SW480 (cell line): ENCODE measurements at regions not wholly inside any gene's neighbourhood (a gene's known extent, or its start where the extent isn't known, plus 50 kb on each side); places are given as distances from the start of the nearest gene placed in this dataset.
A peak's percentile ranks its signal among the peaks of the same experiment; 100 is the strongest.

ENCODE experiments used
- DNase-seq: peaks from one replicate; pipeline ENCODE4 v3.0.0-alpha.2; 2016; ENCODE audit warnings: low spot score

GRCh38 chrX:46366381-46367207, 178.6 kb downstream of the ZNF674 start:
- no peak for DNase-seq

- no peak for DNase-seq
Measured at GRCh38 chrX:46354481-46354880, 190.7 kb downstream of the ZNF674 start.

- DNase-seq = no peak
Measured at GRCh38 chrX:46341767-46342322, 203.4 kb downstream of the ZNF674 start.

- no peak for DNase-seq
Measured at GRCh38 chrX:46340696-46341095, 204.5 kb downstream of the ZNF674 start.

- DNase-seq = no peak
Measured at GRCh38 chrX:46333550-46333949, 211.7 kb downstream of the ZNF674 start.

GRCh38 chrX:46330981-46331380, 214.2 kb downstream of the ZNF674 start:
- DNase-seq = no peak

DNA sequence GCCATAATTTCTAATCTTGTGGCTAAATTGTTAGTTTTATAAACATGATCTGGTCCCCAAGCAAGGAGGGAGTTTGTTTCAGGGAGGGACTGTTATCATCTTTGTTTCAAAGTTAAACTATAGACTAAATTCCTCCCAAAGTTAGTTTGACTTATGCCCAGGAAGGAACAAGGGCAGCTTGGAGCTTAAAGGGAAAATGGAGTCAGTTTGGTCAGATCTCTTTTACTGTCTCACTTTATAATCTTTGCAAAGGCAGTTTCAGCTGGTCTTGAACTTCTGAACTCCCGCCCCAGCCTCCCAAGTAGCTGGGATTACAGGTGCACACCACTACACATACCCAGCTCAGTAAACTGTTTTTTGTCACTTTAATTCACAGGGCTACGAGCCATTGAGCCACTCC, 214.7 kb downstream of the ZNF674 start:
- DNase-seq = no peak

GRCh38 chrX:46328133-46328532, 217.1 kb downstream of the ZNF674 start:
- no peak for DNase-seq

DNA sequence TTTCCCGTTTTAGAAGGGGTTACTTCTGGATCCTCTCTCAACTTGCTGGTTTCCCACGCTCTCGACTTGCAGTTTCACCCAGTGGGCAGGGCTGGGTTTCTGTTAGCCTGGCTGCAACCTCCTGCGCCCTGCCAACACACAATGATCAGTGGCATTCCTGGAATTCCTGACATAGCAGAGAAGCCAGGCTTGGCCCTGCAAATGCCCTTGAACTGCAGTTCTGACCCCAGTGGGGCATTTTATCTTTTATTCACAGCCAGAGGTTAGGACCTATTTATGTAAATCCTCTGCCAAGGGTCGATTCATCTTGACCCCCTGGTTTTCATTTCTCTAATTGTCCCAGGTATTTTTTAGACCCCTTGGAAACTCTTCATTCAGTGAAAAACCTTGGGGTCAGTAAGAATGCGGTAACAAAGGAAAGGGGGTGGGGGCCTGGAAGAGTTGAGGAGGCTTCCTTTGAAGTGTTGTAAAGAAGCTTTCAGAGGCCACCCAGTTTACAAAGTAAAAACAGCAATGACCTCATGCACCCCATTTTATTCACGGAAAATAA, 217.6 kb downstream of the ZNF674 start:
- DNase-seq = peak; percentile 94

DNA sequence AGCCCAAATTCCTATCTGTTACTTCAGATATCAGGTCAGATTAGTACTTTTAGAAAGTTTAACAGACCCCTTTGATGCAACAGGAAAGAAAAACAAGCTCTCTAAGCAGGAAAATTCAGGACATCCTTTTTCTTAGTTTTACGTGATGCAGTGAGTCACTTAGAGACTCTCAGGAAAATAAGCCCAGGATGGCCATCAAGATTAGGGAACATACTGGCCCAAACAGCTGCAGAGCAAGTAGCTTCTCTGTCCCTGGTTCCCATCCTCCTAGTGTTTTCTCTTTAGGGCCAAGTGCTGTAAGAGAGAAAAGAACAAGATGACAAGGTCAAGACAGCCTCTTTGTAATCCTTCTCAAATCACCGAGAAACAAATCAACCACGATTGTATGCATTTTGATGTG, 219.1 kb downstream of the ZNF674 start:
- peak; percentile 46 for DNase-seq

GRCh38 chrX:46325312-46325877, 219.8 kb downstream of the ZNF674 start:
- DNase-seq = peak; percentile 88

- DNase-seq = no peak
Measured at GRCh38 chrX:46324166-46324565, 221.1 kb downstream of the ZNF674 start.

DNA sequence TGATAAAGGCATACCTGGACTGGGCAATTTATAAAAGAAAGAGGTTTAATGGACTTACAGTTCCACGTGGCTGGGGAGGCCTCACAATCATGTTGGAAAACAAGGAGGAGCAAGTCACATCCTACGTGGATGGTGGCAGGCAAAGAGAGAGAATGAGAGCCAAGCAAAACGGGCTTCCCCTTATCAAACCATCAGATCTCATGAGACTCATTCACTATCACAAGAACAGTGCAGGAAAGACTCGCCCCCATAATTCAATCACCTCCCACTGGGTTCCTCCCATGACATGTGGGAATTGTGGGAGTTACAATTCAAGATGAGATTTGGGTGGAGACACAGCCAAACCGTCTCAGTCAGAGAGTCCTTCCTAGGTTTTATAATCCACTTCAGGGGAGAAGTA, 222.3 kb downstream of the ZNF674 start:
- DNase-seq = peak; percentile 33

DNA sequence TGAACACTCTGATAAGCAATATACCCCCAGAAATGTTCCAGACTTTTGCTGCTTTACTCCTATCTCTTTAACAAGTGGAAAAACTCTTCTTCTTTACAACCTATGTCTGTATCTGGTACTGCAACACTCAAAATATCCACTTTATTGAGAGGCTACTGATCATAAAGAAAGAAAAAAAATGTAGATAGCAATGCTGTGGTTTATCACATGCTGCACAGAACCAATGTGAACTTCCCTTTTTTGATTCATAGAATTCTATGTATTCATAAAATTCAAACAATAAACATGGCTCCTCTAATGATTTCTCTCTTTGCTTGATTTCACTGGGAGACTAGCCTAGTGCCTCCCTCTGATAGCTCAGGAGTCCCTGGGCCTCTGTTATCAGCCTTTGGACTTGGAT, 223.5 kb downstream of the ZNF674 start:
- DNase-seq = no peak

GRCh38 chrX:46319750-46320149, 225.5 kb downstream of the ZNF674 start:
- peak; percentile 71 for DNase-seq

DNA sequence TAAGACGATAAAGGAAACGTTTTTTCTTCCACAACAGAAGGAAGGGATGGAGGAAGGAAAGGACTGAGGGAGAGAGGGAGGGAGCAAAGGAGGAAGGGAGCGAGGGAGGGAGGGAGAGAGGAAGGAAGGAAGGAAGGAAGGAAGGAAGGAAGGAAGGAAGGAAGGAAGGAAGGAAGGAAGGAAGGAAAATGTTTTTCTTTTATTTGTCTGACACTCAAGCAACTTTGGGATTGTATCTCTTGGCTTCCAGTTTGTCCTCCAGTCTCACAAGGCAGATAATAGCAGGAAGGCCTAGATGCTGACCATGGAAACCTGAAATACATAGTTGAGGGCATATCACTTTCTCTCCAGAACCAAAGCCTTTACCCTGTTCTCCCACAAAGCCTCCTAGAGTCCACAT, 226.7 kb downstream of the ZNF674 start:
- no peak for DNase-seq

GRCh38 chrX:46317163-46317562, 228.1 kb downstream of the ZNF674 start:
- peak; percentile 81 for DNase-seq

- DNase-seq = no peak
Measured at GRCh38 chrX:46311581-46312120, 233.6 kb downstream of the ZNF674 start.

DNA sequence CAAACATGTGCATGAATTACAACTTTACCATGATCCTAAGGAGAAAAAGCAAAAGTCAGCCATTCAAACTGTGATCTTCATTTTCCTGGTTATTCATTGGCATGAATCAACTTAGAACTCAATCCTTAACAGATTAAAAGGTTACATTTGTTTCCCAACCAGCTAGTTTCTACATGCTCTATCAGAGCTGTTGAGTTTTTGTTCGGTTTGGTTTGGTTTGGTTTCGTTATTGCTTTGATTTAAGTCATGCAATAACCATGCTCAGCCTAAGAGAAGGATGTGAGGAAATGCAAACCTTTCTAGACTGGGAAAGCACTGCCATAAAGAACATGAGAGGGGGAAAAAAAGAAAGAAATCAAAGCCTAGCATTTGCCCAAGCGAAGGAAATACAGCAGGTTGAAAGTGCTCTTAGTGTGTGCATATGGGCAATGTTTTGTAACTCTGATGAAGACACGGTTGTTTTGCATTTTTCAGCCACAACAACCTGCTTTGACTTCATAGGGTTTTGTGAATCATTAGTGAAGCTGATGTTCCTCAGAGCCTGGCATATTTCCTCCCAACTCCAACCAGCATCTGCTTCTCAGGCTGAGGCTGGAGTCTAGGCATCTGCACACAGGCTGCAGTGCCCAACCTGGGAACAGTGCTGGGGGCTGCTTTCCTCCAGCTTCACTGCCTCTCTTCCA, 234.3 kb downstream of the ZNF674 start:
- no peak for DNase-seq

- no peak for DNase-seq
Measured at GRCh38 chrX:46308110-46308509, 237.1 kb downstream of the ZNF674 start.

GRCh38 chrX:46306103-46306502, 239.1 kb downstream of the ZNF674 start:
- no peak for DNase-seq

DNA sequence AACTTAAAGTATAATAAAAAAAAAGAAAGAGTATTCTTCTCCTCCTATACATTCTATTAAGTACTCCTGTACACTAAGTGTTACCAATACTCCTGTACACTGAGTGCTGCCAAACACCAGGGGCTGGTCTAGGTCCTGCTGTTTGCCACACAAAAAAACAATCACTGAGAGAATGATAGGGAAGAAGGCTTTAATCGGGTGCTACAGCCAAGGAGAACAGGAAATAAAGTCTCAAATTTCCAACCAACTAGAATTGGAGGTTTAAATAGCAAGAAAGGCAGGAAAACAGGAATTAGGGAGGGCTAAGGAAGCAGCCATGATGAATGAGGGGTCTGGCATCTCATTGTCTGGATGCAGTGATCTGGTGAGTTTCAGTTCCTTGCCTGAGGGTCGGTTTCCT, 239.8 kb downstream of the ZNF674 start:
- no peak for DNase-seq
